ENCODE measurements at regions not wholly inside any gene's neighbourhood (a gene's known extent, or its start where the extent isn't known, plus 50 kb on each side); places are given as distances from the start of the nearest gene placed in this dataset.

GRCh38 chr4:85280963-85281362 is 194.0 kb upstream of the ARHGAP24 start:
- DNase-seq = no peak
- no peak overlapping the region for H3K27ac ChIP-seq
- no peaks in the 10 kb centered on the region for H3K36me3 ChIP-seq
- H3K27me3 ChIP-seq = no peaks in the 10 kb centered on the region
- no peak for TF ChIP-seq CTCF (IDR thresholded peaks at IDR 0.05)
- TF ChIP-seq POLR2A (IDR thresholded peaks at IDR 0.05) = no peak
- no peak for TF ChIP-seq EP300 (IDR thresholded peaks at IDR 0.05; ENCODE audit: low read depth)
- TF ChIP-seq POLR2AphosphoS5 (IDR thresholded peaks at IDR 0.05) = no peak
- H3K9me3 ChIP-seq = no peaks in the 10 kb centered on the region
- no peaks in the 10 kb centered on the region for H3K4me1 ChIP-seq
- 62 to 82% methylated on average over 2 of the region's 2 CpGs for WGBS, 2 donors (ENCODE audit: low coverage in 1 of 2)
- no peak overlapping the region for H3K4me3 ChIP-seq
- intact Hi-C loops (cut with DNase I; ENCODE audit: low total_unique reads) (no loop called here), in situ Hi-C loops (cut with MboI; ENCODE audit: low pct_ligation_motif_present in 1 of 4, low pct_unique_long_range_greater_than_20kb in 1 of 4, low sequenced_read_pairs in 3 of 4) (no loop called here)

GRCh38 chr4:85291226-85291625 is 183.7 kb upstream of the ARHGAP24 start:
- 60 to 94% methylated on average over 2 of the region's 2 CpGs for WGBS, 2 donors (ENCODE audit: low coverage in 1 of 2)
- Histone ChIP-seq H3K4me1 (no peaks in the 10 kb centered on the region), H3K36me3 (no peaks in the 10 kb centered on the region), H3K27me3 (no peaks in the 10 kb centered on the region), H3K4me3 (no peak overlapping the region), H3K9me3 (peaks cover 0 to 3% of the 10 kb centered on the region in 2 donors), H3K27ac (no peak overlapping the region)
- intact Hi-C loops (cut with DNase I; ENCODE audit: low total_unique reads) = no loop called here
- in situ Hi-C loops (cut with MboI; ENCODE audit: low pct_ligation_motif_present in 1 of 4, low pct_unique_long_range_greater_than_20kb in 1 of 4, low sequenced_read_pairs in 3 of 4) = no loop called here
- no peak for TF ChIP-seq CTCF (IDR thresholded peaks at IDR 0.05)
- TF ChIP-seq POLR2AphosphoS5 (IDR thresholded peaks at IDR 0.05) = no peak
- no peak for TF ChIP-seq POLR2A (IDR thresholded peaks at IDR 0.05)
- no peak for TF ChIP-seq EP300 (IDR thresholded peaks at IDR 0.05; ENCODE audit: low read depth)
- DNase-seq = no peak

- DNase-seq = no peak
- H3K27ac ChIP-seq = no peak overlapping the region
- WGBS, 2 donors (ENCODE audit: low coverage in 1 of 2) = 58 to 62% methylated on average over 2 of the region's 2 CpGs
- TF ChIP-seq EP300 (IDR thresholded peaks at IDR 0.05; ENCODE audit: low read depth) (no peak), CTCF (IDR thresholded peaks at IDR 0.05) (no peak), POLR2A (IDR thresholded peaks at IDR 0.05) (no peak), POLR2AphosphoS5 (IDR thresholded peaks at IDR 0.05) (no peak)
- no peaks in the 10 kb centered on the region for H3K27me3 ChIP-seq
- H3K36me3 ChIP-seq = no peaks in the 10 kb centered on the region
- H3K4me3 ChIP-seq = no peak overlapping the region
- H3K4me1 ChIP-seq = no peaks in the 10 kb centered on the region
- H3K9me3 ChIP-seq = no peaks in the 10 kb centered on the region
- in situ Hi-C loops (cut with MboI; ENCODE audit: low pct_ligation_motif_present in 1 of 4, low pct_unique_long_range_greater_than_20kb in 1 of 4, low sequenced_read_pairs in 3 of 4) (no loop called here), intact Hi-C loops (cut with DNase I; ENCODE audit: low total_unique reads) (no loop called here)
Measured at GRCh38 chr4:85298037-85298436, 176.9 kb upstream of the ARHGAP24 start.

GRCh38 chr4:85302193-85302736 is 172.7 kb upstream of the ARHGAP24 start:
- no peak for TF ChIP-seq EP300 (IDR thresholded peaks at IDR 0.05; ENCODE audit: low read depth)
- H3K27ac ChIP-seq = no peak overlapping the region
- DNase-seq = no peak
- no peak overlapping the region for H3K4me3 ChIP-seq
- H3K9me3 ChIP-seq = no peaks in the 10 kb centered on the region
- intact Hi-C loops (cut with DNase I; ENCODE audit: low total_unique reads) = no loop called here
- 100% methylated on average over 1 of the region's 3 CpGs for WGBS, 2 donors (ENCODE audit: low coverage in 1 of 2)
- H3K4me1 ChIP-seq = no peaks in the 10 kb centered on the region
- no peaks in the 10 kb centered on the region for H3K36me3 ChIP-seq
- in situ Hi-C loops (cut with MboI; ENCODE audit: low pct_ligation_motif_present in 1 of 4, low pct_unique_long_range_greater_than_20kb in 1 of 4, low sequenced_read_pairs in 3 of 4) = no loop called here
- no peaks in the 10 kb centered on the region for H3K27me3 ChIP-seq

DNA sequence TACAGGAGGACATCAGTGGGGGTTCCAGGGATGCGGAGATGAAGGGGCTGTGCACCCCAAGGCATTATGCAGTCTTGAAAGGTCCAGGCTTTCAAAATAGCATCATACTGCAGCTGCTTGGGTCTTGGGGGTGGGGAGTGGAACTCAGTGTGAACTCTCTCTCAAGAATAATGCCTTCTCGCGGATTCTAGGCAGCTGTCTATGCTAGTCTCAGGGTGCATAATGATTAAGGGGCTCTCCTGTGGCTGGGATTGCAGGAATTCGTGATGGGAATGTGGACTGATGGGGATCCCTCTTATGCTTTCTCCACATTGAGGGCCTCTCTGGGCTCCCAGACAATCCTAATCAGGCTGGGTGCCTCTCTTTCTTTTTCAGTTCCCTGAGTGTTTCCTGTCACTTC is 172.2 kb upstream of the ARHGAP24 start:
- Histone ChIP-seq H3K36me3 (no peaks in the 10 kb centered on the region), H3K4me1 (no peaks in the 10 kb centered on the region), H3K4me3 (no peak overlapping the region), H3K9me3 (no peaks in the 10 kb centered on the region), H3K27ac (no peak overlapping the region), H3K27me3 (no peaks in the 10 kb centered on the region)
- in situ Hi-C loops (cut with MboI; ENCODE audit: low pct_ligation_motif_present in 1 of 4, low pct_unique_long_range_greater_than_20kb in 1 of 4, low sequenced_read_pairs in 3 of 4) (no loop called here), intact Hi-C loops (cut with DNase I; ENCODE audit: low total_unique reads) (no loop called here)
- TF ChIP-seq POLR2A (IDR thresholded peaks at IDR 0.05) = no peak
- TF ChIP-seq EP300 (IDR thresholded peaks at IDR 0.05; ENCODE audit: low read depth) = no peak
- TF ChIP-seq CTCF (IDR thresholded peaks at IDR 0.05) = no peak
- no peak for TF ChIP-seq POLR2AphosphoS5 (IDR thresholded peaks at IDR 0.05)
- no peak for DNase-seq
- WGBS, 2 donors (ENCODE audit: low coverage in 1 of 2) = 71 to 76% methylated on average over 1 to 4 of the region's 4 CpGs
